ENCODE measurements at regions not wholly inside any gene's neighbourhood (a gene's known extent, or its start where the extent isn't known, plus 50 kb on each side); places are given as distances from the start of the nearest gene placed in this dataset.
A peak's percentile ranks its signal among the peaks of the same experiment; 100 is the strongest.
"Not testable (repeated sequence)": the region's sequence is repeated elsewhere in the genome, so short reads cannot be mapped to it uniquely, and the experiment has no call there.

DNA sequence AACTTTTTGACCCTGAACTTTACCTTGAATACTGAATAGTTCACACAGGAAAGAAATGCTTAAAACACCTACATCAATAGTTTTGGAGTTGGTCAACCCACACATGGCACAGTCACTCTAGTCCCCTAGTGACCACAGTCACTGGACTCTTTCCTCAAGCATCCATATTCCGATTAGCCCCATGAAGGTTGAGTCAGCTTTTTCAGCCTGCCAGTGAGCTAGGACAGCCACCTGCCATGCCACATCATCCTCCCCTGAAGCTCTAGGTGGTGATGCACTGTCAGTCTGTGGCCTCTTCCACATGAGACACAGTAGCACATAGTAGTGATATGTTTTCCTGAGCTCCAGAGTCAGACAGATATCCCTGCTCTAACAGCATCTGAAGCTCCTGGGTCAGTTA is 537.2 kb downstream of the XPNPEP1 start:
- no peak for DNase-seq

DNA sequence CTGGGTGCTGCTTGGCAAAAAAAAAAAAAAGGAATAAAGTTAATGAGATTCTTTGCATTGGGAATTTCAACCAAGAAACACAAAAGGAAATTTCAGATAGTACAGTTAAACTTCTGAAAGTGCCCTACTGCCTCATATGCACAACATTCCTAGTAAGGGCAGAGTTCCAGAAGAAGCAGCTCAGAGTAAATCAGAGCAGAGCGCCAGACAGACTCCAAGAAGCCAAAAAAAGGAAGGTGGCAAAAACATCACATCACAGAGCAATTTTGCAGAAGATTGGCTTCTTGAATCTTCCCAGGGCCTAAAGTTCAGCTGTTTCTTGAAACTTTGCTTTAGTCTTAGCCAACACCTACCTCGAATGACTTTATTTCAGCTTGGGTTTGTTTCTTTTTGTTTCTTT is 544.1 kb downstream of the XPNPEP1 start:
- no peak for DNase-seq

DNA sequence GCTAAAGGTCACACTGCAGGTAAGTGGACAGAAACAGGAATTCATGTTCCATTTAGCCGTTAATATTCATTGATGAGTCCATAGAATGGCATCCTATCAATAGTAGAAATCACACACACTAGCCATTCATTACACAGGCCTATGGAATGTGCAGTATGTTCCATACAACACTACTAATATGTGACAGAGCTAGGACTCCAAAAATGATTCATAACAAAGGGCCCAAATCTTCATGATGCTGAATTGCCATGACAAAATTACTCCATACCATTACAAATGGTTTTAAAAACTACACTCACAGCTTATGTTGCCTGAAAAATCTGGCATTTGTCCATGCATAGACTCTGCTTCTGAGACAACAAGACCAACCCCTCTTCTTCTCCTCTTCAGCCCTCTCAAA is 549.1 kb downstream of the XPNPEP1 start:
- DNase-seq, result no peak

DNA sequence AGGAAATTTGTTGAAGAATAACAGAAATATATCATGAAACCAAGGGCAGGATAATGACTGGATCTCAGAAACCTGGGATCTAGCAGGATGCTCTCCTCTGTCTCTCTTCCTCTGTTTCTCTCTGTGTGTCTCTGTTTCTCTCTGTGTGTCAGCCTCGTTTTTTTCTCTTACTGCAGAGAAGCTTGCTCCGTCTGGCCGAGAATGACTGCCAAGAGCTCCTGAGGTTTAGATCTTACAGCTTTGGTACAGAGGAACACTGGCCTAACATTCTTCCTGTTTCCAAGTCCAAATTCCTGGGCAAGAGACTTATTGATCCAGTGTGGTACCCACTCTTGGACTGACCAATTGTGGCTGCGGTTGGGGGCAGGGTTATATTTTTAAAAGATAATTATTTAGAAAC is 564.0 kb downstream of the XPNPEP1 start:
- no peak for DNase-seq

DNA sequence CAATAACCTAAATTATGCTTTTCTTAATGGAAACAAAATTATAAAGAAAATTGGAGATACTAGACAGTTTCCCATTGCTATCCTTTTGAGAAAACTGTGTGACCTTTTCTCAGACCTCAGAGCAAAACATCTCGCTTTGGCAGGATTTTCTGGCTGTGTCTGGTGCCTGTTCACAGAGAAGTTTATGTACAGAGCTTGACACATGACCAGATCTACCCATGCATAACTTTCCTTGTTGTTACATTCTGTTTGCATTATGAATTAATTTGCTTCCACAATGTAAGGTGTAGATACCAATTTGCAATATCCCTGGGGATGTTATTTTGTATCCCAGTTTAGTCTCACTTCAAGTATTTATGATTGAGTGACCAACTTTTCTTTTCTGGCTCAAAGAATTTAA is 565.0 kb downstream of the XPNPEP1 start:
- peak; percentile 18 for DNase-seq

DNA sequence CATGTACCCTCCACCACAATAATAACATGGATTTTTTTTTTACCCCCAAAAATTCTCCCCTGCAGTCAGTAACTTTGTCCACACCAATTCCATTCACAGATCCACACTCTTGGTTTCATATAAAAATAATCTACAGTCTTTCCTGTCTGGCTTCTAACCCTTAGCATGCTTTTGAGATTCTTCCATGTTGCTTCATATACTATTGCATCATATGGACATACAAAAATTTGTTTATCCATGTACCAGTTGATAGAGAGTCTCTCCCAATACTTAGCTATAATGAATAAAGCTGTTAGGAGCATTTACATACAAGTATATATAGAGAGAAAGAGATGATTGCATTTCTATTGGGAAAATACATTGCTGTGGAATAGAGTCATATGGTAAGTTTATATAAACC is 575.0 kb downstream of the XPNPEP1 start:
- DNase-seq, result no peak

DNA sequence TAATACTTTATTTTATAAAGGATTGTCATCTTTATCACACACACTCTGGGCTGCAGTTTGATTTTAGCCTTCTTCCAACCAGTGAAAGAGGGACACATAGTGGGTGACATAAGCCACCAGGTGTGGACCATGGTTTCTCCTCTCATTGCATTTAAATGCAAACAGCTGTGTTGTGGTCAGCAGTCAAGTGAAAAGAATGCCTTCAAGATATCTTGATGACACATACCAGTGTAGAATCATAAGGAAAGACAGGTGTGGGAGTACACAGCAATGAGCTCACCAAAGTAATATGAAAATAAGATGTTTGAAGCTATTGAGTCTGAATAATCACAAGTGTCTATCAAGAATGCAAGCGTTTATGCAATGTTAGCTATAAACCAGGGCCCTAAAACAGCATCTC is 580.0 kb downstream of the XPNPEP1 start:
- DNase-seq, result peak; percentile 17

DNA sequence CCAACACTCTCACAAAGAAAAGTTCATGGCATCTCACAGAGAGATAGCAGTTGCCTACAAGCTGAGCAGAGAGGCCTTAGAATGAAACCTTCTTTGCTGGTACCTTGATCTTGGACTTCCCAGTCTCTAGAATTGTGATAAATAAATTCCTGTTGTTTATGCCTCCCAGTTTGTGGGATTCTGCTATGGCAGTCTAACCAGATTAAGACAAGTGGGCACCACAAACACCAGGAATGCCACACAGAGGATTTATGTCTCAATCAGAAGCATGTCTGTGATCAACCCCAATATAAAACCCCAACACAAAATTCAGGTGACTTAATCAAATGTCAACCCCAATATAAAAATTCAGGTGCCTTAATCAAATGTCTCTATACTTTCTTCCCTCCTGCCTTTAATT is 581.3 kb downstream of the XPNPEP1 start:
- DNase-seq, result no peak

DNA sequence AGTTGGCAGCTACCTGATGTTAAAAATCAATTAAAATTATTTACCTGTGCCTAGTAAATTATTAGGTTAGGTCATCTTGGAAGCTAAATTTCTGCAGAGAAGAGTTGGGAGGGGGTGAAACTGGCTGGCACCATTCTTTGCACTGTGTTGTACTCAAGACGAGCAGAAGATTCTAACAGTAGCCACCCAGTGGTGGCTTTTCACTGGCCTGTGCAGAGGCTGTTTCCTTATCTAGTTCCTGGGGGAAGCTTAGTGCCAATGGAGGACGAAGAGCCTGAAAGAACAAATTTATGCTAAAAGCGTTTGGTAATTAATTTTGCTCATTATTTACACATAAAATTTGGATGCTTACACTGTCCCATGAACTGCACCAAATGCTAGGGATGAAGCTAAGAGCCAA is 595.3 kb downstream of the XPNPEP1 start:
- no peak for DNase-seq

DNA sequence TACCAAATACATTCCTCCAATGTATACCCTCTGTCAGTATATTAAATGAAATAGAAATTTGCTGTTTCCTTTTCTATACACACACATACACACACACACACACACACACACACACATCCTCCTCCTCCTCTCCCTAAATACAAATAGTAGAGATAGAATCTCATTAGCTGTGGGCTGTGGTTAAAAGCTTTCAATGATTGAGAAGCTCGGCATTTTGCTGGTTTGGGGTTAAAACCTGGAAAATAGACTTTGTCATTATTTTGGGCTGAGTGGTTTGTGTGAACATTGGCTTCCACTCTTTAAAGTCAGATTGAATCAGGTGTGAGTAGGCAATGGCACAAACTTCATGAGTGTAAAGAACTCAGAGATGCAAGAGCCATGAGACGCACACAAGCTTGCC is 596.0 kb downstream of the XPNPEP1 start:
- no peak for DNase-seq

DNA sequence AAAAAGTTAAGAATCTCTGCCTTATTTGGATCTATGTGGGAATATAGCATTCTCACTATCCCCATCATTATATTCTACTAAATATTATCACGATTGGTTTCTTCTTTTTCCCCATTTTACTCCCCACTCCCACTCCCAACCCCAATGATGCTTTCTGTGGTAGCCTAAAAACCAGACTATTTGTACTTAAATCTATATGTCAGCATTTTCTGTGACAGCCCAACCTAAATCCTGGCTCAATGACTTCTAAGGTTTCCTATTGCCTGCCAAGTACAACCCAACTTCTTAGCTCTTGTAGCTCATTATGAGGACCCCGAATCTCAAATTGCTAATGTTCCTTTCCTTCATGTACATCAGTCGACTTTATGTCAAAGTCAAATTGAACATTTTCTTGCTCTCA is 598.6 kb downstream of the XPNPEP1 start:
- no peak for DNase-seq

DNA sequence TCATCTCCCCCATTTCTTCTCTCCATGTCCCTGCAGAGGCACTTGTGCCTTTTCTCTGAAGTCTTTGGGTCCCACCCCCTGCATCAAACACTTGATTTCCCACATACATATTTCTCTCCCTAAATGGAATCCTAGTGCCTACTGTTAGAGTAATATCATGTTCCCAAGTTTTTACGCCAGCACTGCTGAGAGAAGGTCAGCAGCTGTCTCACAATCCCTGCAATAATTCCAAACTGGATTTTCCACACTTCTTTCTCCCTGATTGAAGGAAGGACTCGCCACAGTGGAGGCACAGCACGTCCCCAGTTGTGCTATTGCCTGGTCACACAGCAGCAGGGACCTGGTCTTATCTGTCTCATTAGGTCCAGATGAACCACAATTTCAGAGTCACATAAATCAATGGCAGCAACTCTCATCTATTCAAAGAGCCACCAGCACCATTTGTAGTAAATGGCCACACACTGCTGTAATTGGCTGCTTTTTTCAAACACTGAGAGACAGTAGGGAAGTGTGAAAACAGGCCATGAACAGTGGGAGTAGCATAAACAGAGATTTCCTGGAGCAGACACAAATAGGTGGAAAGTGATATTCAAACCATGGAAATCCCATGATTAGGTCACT is 605.5 kb downstream of the XPNPEP1 start:
- no peak for DNase-seq

DNA sequence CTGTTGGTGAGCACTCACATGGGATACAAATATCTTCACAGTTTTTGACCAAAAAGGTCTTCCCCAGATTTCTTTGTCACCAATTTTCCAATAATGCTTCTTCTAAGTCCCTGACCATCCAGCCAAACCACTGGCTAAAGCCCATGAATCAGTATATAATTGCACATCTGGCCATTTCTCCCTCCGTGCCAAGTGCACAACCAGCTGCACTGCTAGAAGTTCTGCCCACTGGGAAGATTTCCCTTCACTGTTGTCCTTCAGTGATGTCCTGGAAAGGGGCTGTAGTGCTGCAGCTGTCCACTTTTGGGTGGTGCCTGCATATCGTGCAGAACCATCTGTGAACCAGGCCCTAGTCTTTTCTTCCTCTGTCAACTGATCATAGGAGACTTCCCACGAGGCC is 609.3 kb downstream of the XPNPEP1 start:
- not testable (repeated sequence) for DNase-seq

DNA sequence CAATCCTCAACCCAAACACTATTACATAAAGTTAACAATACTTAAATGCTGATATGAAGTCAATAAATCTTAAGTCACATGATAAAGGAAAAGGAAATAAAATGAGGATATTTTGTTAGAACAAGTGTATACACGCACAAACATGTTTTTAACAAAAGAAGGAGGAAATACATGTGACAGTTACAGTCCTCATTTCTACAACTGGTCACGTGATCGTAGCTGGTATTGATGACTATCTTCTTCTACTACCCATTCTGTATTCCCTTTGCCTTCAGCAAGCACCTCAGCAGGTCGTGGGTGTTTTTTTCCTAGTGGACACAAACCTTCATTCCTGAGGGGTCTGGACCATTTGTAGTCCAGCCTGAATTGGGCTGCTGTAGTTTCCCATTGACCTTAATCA is 610.8 kb downstream of the XPNPEP1 start:
- not testable (repeated sequence) for DNase-seq

DNA sequence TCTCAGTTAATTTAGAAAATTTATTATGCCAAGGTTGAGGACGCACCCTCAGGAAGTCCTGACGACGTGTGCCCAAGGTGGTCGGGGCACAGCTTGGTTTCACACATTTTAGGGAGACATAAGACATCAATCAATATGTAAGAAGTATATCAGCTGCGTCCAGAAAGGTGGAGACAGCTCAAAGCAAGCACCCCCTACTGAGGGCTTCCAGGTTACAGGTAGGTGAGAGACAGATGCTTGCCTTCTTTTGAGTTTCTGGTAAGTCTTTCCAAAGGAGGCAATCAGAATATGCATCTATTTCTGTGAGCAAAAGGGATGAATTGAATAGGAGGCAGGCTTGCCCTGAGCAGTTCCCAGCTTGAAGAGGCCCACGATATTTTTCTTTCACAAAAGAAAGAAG is 614.3 kb downstream of the XPNPEP1 start:
- DNase-seq, result no peak

DNA sequence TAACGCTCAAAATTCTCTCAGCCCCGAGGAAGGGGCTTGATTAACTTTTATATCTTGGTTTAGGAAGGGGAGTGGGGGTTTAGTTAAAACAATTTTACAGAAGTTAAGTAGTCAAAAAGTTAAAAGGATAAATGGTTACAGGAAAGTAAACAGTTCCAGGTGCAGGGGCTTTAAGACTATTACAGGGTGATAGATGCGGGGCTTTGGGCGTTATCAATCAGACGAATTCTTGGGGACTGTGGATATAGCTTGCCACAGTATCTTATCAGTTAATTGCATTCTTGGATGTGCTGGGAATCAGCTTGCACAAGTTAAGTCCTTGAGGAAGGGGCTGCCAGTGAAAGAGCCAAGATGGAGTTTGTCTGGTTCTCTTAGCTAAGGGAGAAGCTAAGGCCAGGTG is 616.2 kb downstream of the XPNPEP1 start:
- not testable (repeated sequence) for DNase-seq

DNA sequence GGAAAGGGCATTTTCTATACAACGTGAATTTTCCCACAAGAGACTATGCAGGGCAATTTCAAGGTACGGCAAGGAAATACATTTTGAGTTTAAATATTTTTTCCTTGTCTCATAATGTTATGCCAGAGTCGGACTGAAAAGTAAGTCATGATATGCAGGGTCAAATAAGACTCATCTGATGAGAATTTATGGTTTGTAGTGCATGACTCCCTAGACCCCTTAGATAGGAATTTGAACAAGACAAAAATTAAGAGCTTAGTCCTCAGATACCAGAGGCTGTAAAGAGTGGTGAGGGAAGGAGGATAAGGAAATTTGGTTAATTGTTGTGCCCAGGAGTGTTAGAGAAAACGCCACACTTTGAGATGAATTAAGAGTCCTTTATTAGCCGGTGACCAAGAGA is 616.6 kb downstream of the XPNPEP1 start:
- DNase-seq, result no peak

DNA sequence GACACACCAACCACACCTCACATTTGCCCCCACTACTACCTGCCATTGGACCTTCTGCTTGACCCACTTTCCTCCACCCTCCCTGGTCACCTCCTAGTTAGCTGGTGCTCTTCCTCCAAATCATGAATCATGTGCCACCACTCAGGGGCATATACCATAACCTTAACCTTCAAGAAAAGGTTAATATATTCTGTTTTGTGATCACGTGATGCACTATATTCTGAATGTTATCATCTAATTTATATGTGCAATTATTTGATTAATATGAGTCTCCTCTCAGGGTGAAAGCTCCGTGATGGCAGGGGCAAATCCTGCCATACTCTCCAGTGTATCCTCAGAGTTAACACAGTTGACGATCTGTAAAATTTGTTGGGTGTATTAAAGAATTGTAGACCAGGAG is 635.5 kb downstream of the XPNPEP1 start:
- DNase-seq, result no peak

DNA sequence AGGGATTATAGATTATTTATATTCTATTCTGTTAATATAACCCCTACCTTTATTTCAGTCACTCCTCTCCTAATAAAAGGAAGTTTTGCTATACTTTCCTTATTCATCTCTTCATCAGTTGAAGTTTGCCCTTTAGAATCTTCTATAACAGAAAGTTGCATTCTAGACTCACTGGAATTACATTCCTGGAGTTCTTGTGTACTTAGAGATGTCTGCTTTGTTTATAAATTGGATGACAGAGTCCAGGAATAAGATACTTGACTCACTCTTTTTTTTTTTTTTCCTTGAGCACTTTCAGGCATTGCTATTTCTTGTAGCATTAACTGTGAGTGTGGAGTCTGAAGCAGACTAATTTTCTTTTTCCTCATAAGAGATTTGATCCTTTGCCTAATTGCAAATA is 640.8 kb downstream of the XPNPEP1 start:
- no peak for DNase-seq

DNA sequence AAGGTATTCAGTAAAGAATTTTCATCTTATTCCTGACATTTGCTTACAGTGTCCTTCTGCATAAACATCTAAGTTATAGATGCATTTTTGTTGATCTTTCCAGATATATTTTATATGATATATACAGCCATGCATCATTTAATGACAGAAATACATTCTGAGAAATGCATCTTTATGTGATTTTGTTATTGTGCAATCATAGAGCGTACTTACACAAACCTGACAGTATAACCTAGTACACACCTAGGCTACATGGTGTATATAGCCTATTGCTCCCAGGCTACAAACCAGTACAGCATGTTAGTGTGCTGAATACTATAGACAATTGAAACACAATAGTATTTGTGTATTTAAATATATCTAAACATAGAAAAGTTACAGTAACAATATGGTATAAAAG is 642.0 kb downstream of the XPNPEP1 start:
- DNase-seq, result no peak

DNA sequence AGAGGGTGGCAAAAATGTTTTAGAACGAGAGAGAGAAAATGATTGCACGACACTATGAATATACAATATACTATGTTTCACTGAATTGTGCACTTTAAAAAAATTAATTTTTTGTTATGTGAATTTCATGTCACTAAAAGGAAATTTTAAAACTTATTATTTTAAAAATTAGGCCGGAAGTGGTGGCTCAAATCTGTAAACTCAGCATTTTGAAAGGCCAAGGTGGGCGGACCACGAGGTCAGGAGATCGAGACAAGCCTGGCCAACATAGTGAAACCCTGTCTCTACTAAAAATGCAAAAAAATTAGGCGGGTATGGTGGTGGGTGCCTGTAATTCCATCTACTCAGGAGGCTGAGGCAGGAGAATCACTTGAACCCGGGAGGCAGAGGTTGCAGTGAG is 642.5 kb downstream of the XPNPEP1 start:
- DNase-seq, result no peak

DNA sequence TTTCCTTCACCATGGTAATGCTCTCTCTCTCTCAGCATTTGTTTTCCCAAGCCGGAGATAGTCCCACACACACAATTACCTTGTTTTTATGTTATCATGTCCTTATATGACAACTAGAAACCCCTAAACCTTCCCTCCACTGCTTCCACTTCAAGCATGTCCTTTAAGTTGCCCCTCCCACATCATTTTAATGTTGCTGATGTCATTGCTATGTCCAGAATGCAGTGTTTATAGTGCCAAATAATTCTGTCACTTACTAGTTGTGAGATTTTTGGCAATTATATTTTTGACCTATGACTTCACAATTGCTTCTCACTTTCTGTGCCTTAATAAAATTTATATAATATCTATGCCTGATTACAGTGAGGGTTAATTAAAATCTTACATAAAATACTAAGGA is 645.9 kb downstream of the XPNPEP1 start:
- no peak for DNase-seq

DNA sequence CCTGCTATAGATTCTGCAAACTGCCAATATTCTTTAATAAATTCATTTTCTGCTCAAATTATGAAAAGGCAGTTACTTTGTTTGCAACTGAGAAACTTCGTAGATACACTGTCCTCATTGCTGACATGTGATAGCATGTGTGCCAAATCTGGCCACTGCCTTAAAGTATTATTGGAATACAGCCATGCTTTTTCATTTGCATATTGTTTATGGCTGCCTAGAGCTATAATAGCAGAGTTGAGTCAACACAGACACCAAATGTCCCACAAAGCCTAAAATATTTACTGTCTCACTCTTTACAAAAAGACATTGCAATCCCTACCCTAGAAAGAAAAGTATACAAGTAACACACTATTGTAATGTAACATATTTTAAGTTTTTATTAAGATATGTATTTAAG is 647.4 kb downstream of the XPNPEP1 start:
- no peak for DNase-seq

DNA sequence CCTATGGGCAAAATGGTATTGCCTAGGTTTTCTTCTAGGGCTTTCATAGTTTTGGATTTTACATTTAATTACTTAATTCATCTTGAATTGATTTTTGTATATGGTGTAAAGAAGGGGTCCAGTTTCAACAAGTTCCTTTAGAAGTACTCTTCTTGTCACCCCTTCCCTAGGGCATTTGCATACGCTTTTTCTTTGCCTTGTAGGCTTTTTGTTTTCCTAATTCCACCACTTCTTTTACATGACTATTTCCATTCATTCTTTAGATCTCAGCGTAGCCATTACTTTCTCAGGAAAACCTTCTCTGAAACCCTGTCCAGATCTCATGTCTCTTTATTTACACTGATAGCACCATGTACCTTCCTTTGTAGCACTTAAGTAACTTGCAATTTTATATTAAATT is 648.6 kb downstream of the XPNPEP1 start:
- no peak for DNase-seq

DNA sequence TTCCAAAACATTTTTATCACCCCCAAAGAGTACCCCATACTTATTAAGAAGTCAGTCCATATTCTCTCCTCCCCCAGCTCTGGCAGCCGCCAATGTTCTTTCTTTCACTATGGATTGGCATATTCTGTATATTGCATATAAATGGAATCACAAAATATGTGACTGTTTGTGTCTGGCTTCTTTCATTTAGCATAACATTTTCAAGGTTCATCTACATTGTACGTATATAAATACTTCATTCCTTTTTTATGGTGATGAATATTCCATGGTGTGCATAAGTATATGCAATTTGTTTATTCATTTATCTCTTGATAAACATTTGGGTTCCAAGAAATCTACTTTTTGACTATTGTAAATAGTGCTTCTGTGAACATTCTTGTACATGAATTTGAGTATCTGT is 653.1 kb downstream of the XPNPEP1 start:
- DNase-seq, result no peak

DNA sequence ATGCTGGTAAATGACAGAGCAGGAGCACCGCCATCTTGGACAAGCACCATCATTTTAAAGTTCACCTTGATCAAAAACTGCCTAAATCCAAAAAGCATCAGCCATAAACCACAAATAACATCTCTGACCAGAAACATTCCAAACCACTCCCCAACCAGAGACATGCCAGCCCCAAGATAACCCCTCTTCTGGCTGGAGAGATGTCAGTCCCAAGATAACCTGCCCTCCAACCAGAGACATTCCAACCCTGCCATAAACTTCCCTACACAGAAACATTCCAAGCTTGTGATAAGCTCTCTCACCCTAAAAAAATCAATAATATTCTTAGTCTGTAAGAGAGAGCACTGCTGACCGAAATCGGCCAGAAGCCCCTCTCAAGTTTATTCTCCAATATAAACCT is 659.3 kb downstream of the XPNPEP1 start:
- DNase-seq, result no peak

Data from eye (tissue), 1 donor.